Gastrocnemius medialis (tissue), 4 donors: ENCODE measurements at regions not wholly inside any gene's neighbourhood (a gene's known extent, or its start where the extent isn't known, plus 50 kb on each side); places are given as distances from the start of the nearest gene placed in this dataset.

Experiments
- ATAC-seq, 2 donors: fragments of 150-250 bp; one replicate each; pipeline ENCODE4 v1.9.1; 2016
- DNase-seq, 2 donors: peaks; one replicate each; pipeline ENCODE4 v3.0.0-alpha.2; 2019
- H3K27ac ChIP-seq, 4 donors: fragments of 200-600 bp; sonication (generic); 1 replicate in 1 of 4; 2 replicates in 3 of 4; pipeline ENCODE4 v1.5.1; 2016 to 2018; ENCODE audit warnings: mild to moderate bottlenecking in 2 of 4, moderate library complexity in 1 of 4
- H3K27me3 ChIP-seq, 3 donors: fragments of 200-600 bp; sonication (generic) in 2 of 3; 1 replicate in 1 of 3; 2 replicates in 2 of 3; pipeline versions ENCODE4 v1.5.1 to v1.6.0; 2016 to 2019; ENCODE audit warnings: mild to moderate bottlenecking in 1 of 3, moderate library complexity in 1 of 3
- H3K36me3 ChIP-seq, 2 donors: fragments of 200-600 bp; sonication (generic) in 1 of 2; one replicate each; pipeline ENCODE4 v1.5.1; 2017 to 2018
- H3K4me1 ChIP-seq, 2 donors: fragments of 200-600 bp; sonication (generic) in 1 of 2; one replicate each; pipeline ENCODE4 v1.5.1; 2016 to 2017; ENCODE audit warnings: mild to moderate bottlenecking in 2 of 2
- H3K4me3 ChIP-seq, 4 donors: fragments of 200-600 bp; sonication (generic) in 3 of 4; 1 replicate in 1 of 4; 2 replicates in 3 of 4; pipeline ENCODE4 v1.5.1; 2016 to 2019; ENCODE audit warnings: mild to moderate bottlenecking in 2 of 4
- H3K9me3 ChIP-seq, 3 donors: fragments of 200-600 bp; sonication (generic) in 2 of 3; 1 replicate in 1 of 3; 2 replicates in 2 of 3; pipeline ENCODE4 v1.5.1; 2016 to 2019
- POLR2A ChIP-seq, 2 donors: fragments of 450-650 bp; IDR thresholded peaks; one replicate each; pipeline ENCODE4 v1.6.1; 2017; ENCODE audit warnings: antibody characterized with exemption in 2 of 2, mild to moderate bottlenecking in 2 of 2, moderate library complexity in 2 of 2
- in situ Hi-C, 4 donors: fragments of 200-750 bp; cut with MboI; loops; one replicate each; pipeline versions ENCODE4 v1.15.0 to v1.8.0; 2017; ENCODE audit warnings: low sequenced_read_pairs in 4 of 4
- intact Hi-C: fragments of 100-400 bp; cut with DNase I; formaldehyde crosslinking; loops from one replicate; pipeline ENCODE4 v1.15.1; 2023; ENCODE audit warnings: low total_unique reads
- TF ChIP-seq, protein P1 (sequence below), 5 experiments: fragments of 450-650 bp in 3 of 5; fragments of 200-600 bp in 2 of 5; sonication (generic) in 2 of 5; IDR thresholded peaks in 4 of 5; conservative IDR thresholded peaks in 1 of 5; 1 replicate in 4 of 5; 2 replicates in 1 of 5; pipeline ENCODE4 v1.5.1; 2016 to 2019; ENCODE audit warnings: antibody characterized with exemption in 5 of 5, mild to moderate bottlenecking in 3 of 5, moderate library complexity in 3 of 5

DNA sequence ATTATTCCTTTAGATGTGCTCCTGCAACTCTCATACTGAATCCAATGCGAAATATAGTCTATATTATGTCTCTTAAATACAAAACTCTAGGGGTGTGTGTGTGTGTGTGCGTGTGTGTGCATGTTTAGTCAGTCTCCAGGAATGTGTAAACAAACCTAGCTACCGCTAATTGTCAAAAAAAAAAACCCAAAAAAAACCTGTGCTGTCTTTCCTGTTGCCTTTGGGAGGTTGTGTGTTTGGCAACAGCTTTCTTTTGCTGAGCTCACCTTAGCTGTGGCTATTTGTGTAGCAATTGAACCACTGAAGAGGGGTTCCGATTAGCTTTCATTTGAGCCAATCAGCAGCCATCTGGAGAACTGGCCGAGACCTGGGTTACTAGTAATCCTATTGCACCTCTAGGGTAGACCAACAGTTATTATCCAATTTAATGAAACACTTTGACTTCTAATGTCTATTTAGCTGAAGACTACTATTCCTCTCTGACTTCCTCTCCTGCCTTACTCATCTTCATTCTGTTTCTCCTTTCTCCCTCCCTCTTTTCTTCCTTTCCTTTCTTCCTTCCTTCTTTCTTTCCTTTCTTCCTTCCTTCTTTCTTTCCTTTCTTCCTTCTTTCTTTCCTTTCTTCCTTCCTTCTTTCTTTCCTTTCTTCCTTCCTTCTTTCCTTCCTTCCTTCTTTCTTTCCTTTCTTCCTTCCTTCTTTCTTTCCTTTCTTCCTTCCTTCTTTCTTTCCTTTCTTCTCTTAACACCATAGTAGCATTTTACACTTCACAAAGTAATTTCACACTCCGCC is 471.1 kb downstream of the GBA3 start:
- TF ChIP-seq, protein P1, sequence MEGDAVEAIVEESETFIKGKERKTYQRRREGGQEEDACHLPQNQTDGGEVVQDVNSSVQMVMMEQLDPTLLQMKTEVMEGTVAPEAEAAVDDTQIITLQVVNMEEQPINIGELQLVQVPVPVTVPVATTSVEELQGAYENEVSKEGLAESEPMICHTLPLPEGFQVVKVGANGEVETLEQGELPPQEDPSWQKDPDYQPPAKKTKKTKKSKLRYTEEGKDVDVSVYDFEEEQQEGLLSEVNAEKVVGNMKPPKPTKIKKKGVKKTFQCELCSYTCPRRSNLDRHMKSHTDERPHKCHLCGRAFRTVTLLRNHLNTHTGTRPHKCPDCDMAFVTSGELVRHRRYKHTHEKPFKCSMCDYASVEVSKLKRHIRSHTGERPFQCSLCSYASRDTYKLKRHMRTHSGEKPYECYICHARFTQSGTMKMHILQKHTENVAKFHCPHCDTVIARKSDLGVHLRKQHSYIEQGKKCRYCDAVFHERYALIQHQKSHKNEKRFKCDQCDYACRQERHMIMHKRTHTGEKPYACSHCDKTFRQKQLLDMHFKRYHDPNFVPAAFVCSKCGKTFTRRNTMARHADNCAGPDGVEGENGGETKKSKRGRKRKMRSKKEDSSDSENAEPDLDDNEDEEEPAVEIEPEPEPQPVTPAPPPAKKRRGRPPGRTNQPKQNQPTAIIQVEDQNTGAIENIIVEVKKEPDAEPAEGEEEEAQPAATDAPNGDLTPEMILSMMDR (IDR thresholded peaks at IDR 0.05 in 4 of 5, conservative IDR thresholded peaks at IDR 0.05 in 1 of 5), result no peak
- no peak for TF ChIP-seq POLR2A (IDR thresholded peaks at IDR 0.05)
- Histone ChIP-seq H3K27me3 (no peaks in the 10 kb centered on the region), H3K36me3 (no peaks in the 10 kb centered on the region), H3K27ac (no peak overlapping the region), H3K4me1 (no peaks in the 10 kb centered on the region), H3K9me3 (no peaks in the 10 kb centered on the region), H3K4me3 (no peak overlapping the region)
- no peak for ATAC-seq
- no peak for DNase-seq
- in situ Hi-C loops, result no loop called here
- intact Hi-C loops, result no loop called here

DNA sequence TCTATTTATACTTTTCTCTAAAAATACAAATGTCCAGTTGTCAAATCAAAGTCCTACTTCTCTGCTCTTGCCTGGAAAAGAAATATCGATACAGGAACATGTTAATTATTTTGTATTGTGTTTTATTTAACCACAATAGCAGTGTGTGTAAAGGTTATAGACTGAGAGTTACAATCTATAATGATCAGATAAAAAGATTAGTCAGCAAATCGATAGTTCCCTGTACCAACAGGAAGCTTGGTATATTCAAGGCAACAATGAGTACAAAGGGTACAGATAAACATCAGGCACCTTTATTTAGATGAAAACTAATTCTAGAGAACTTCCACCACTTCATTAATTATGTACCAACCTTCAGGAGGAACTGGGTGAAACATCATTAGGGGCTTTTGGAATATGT is 469.5 kb downstream of the GBA3 start:
- Histone ChIP-seq H3K36me3 (no peaks in the 10 kb centered on the region), H3K27ac (no peak overlapping the region), H3K27me3 (no peaks in the 10 kb centered on the region), H3K4me1 (no peaks in the 10 kb centered on the region), H3K4me3 (no peak overlapping the region), H3K9me3 (no peaks in the 10 kb centered on the region)
- DNase-seq, result no peak
- TF ChIP-seq, protein P1 (IDR thresholded peaks at IDR 0.05 in 4 of 5, conservative IDR thresholded peaks at IDR 0.05 in 1 of 5), result no peak
- no peak for TF ChIP-seq POLR2A (IDR thresholded peaks at IDR 0.05)
- intact Hi-C loops (no loop called here), in situ Hi-C loops (no loop called here)
- no peak for ATAC-seq

DNA sequence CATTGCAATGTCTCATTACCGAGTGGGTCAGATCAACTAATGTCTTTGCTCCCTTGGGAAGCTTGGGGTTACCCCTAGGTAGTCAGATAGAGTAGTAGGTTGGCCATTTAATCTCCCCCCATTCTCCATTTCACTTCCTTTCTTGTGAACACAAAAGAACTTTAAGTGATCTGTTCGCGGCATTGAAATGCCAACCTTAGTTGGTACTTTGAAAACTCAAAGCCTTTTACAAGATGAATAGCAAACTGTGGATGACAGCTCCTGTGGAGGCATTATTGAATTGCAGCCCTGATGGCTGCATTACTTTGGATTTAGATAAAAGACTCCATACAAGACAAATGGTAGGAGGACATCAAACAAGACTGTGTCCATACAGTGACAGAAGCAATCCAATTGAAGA is 469.1 kb downstream of the GBA3 start:
- no peaks in the 10 kb centered on the region for H3K36me3 ChIP-seq
- no peak for ATAC-seq
- H3K4me1 ChIP-seq, result no peaks in the 10 kb centered on the region
- H3K9me3 ChIP-seq, result no peaks in the 10 kb centered on the region
- H3K27ac ChIP-seq, result no peak overlapping the region
- no peak overlapping the region for H3K4me3 ChIP-seq
- in situ Hi-C loops (no loop called here), intact Hi-C loops (no loop called here)
- TF ChIP-seq, protein P1 (IDR thresholded peaks at IDR 0.05 in 4 of 5, conservative IDR thresholded peaks at IDR 0.05 in 1 of 5), result no peak
- no peak for TF ChIP-seq POLR2A (IDR thresholded peaks at IDR 0.05)
- DNase-seq, result no peak
- H3K27me3 ChIP-seq, result no peaks in the 10 kb centered on the region

DNA sequence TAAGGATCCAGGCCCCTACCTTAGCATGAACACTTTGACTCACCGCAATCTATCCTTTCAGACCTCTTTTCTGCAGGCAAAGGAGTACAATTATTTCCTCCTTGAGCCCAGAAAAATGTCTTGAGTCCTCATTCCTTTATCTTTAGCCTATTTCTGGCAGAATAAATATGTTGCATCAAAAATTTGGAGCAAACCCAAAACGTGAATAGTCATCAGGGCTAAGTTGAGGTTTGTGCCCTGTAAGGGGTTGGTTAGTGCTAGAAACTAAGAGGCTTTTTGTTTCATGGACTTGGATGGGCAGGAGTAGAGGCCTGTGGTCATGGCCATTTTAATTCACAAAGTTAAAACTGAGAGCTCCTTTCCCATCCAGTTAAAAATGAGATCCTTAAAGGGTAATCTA is 460.3 kb downstream of the GBA3 start:
- no peaks in the 10 kb centered on the region for H3K9me3 ChIP-seq
- no peak for TF ChIP-seq POLR2A (IDR thresholded peaks at IDR 0.05)
- TF ChIP-seq, protein P1 (IDR thresholded peaks at IDR 0.05 in 4 of 5, conservative IDR thresholded peaks at IDR 0.05 in 1 of 5), result no peak
- no peak overlapping the region for H3K4me3 ChIP-seq
- in situ Hi-C loops, result no loop called here
- intact Hi-C loops, result no loop called here
- no peak for ATAC-seq
- DNase-seq, result no peak
- no peaks in the 10 kb centered on the region for H3K4me1 ChIP-seq
- no peaks in the 10 kb centered on the region for H3K27me3 ChIP-seq
- no peaks in the 10 kb centered on the region for H3K36me3 ChIP-seq
- H3K27ac ChIP-seq, result no peak overlapping the region

DNA sequence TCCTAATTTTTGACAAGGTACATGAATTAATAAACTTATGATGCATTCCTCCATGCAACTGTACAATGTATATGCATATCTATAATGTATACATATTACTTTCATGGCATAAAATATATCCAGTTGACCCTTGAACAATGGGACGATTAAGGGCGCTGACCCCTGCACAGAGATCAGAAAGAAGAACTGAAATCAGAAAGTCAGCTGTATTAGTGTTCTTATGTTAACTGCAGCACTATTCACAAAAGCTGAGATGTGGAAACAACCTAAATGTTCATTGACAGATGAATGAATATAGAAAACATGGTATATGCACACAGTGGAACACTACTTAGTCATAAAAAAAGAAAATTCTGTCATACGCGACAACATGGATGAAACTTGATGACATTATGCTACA is 457.1 kb downstream of the GBA3 start:
- in situ Hi-C loops (loop anchor here in 1 of 4 donors (25.0 kb wide), 1 partner anchor 1287 kb away; no protein-coding TSS in a partner anchor), intact Hi-C loops (no loop called here)
- ATAC-seq (no peak), DNase-seq (no peak)
- TF ChIP-seq POLR2A (IDR thresholded peaks at IDR 0.05), result no peak
- TF ChIP-seq, protein P1 (IDR thresholded peaks at IDR 0.05 in 4 of 5, conservative IDR thresholded peaks at IDR 0.05 in 1 of 5), result no peak
- no peaks in the 10 kb centered on the region for H3K4me1 ChIP-seq
- no peaks in the 10 kb centered on the region for H3K36me3 ChIP-seq
- no peaks in the 10 kb centered on the region for H3K27me3 ChIP-seq
- H3K27ac ChIP-seq, result no peak overlapping the region
- no peaks in the 10 kb centered on the region for H3K9me3 ChIP-seq
- H3K4me3 ChIP-seq, result no peak overlapping the region
